Naive thymus-derived CD4-positive, alpha-beta T cell (primary cell): ENCODE measurements at regions not wholly inside any gene's neighbourhood (a gene's known extent, or its start where the extent isn't known, plus 50 kb on each side); places are given as distances from the start of the nearest gene placed in this dataset.
"Not testable (repeated sequence)": the region's sequence is repeated elsewhere in the genome, so short reads cannot be mapped to it uniquely, and the experiment has no call there.

ENCODE experiments used
- ATAC-seq: fragments of 150-1000 bp; cut with Tn5 transposase; 2 replicates; pipeline ENCODE4 v1.10.0; 2021; ENCODE audit warnings: mild to moderate bottlenecking, moderate library complexity
- CTCF ChIA-PET: fragments of 350-600 bp; sonication (Branson Sonifier 250); formaldehyde crosslinking; loops from one replicate; lab custom pipeline; 2021; ENCODE audit warnings: antibody characterized with exemption; lab: Charles Lee
- POLR2A ChIA-PET: fragments of 350-600 bp; sonication (Branson Sonifier 250); formaldehyde crosslinking; loops from one replicate; lab custom pipeline; 2021; ENCODE audit warnings: antibody characterized with exemption, inconsistent platforms; lab: Charles Lee
- DNase-seq, 9 donors: peaks; one replicate each; pipeline versions ENCODE4 v3.0.0 to v3.0.0-alpha.2; 2020 to 2022; ENCODE audit warnings: mixed read lengths in 1 of 9
- H3K27ac ChIP-seq: one replicate; pipeline ENCODE4 v1.7.0; 2013; ENCODE audit warnings: mild to moderate bottlenecking, low read depth, low read length, moderate library complexity
- H3K27me3 ChIP-seq, 2 donors: one replicate each; pipeline ENCODE4 v1.7.0; 2013; ENCODE audit warnings: low read length in 2 of 2, mild to moderate bottlenecking in 2 of 2, moderate library complexity in 2 of 2; ENCODE audit not compliant: control insufficient read depth in 2 of 2, insufficient read depth in 2 of 2
- H3K36me3 ChIP-seq, 3 experiments: 1 replicate in 2 of 3; 2 replicates in 1 of 3; pipeline ENCODE4 v1.7.0; 2013; ENCODE audit warnings: low read length in 3 of 3, mild to moderate bottlenecking in 3 of 3, moderate library complexity in 1 of 3; ENCODE audit not compliant: insufficient read depth in 3 of 3, control insufficient read depth in 2 of 3
- H3K4me1 ChIP-seq, 2 donors: one replicate each; pipeline ENCODE4 v1.7.0; 2013; ENCODE audit warnings: low read length in 2 of 2, mild to moderate bottlenecking in 2 of 2, moderate library complexity in 1 of 2; ENCODE audit not compliant: control insufficient read depth in 2 of 2, insufficient read depth in 2 of 2
- H3K4me3 ChIP-seq: 2 replicates; pipeline ENCODE4 v1.7.0; 2013; ENCODE audit warnings: mild to moderate bottlenecking, low read length
- H3K9me3 ChIP-seq, 3 experiments: 1 replicate in 2 of 3; 2 replicates in 1 of 3; pipeline ENCODE4 v1.7.0; 2013; ENCODE audit warnings: low read length in 3 of 3; ENCODE audit not compliant: control insufficient read depth in 2 of 3
- H3K27ac Mint-ChIP-seq, 9 donors: one replicate each; pipeline ENCODE4 v1.8.0; 2020 to 2022; ENCODE audit warnings: mixed read lengths in 9 of 9, mild to moderate bottlenecking in 8 of 9, moderate library complexity in 5 of 9, inconsistent platforms in 2 of 9
- H3K27me3 Mint-ChIP-seq, 5 donors: one replicate each; pipeline ENCODE4 v1.8.0; 2021 to 2022; ENCODE audit warnings: mixed read lengths in 5 of 5, mild to moderate bottlenecking in 1 of 5
- H3K36me3 Mint-ChIP-seq, 5 donors: one replicate each; pipeline ENCODE4 v1.8.0; 2020 to 2022; ENCODE audit warnings: mixed read lengths in 5 of 5, mild to moderate bottlenecking in 3 of 5, inconsistent platforms in 1 of 5
- H3K4me1 Mint-ChIP-seq, 7 donors: one replicate each; pipeline ENCODE4 v1.8.0; 2020 to 2022; ENCODE audit warnings: mixed read lengths in 7 of 7, mild to moderate bottlenecking in 3 of 7, inconsistent platforms in 1 of 7
- H3K4me3 Mint-ChIP-seq, 10 donors: one replicate each; pipeline ENCODE4 v1.8.0; 2020 to 2022; ENCODE audit warnings: mild to moderate bottlenecking in 10 of 10, mixed read lengths in 10 of 10, moderate library complexity in 6 of 10, inconsistent platforms in 2 of 10
- H3K9me3 Mint-ChIP-seq, 11 donors: one replicate each; pipeline ENCODE4 v1.8.0; 2020 to 2022; ENCODE audit warnings: mixed read lengths in 11 of 11, mild to moderate bottlenecking in 4 of 11, inconsistent platforms in 1 of 11, moderate library complexity in 1 of 11
- intact Hi-C, 2 donors: fragments of 100-400 bp; cut with micrococcal nuclease; formaldehyde crosslinking; loops; one replicate each; pipeline ENCODE4 v1.15.1; 2023

DNA sequence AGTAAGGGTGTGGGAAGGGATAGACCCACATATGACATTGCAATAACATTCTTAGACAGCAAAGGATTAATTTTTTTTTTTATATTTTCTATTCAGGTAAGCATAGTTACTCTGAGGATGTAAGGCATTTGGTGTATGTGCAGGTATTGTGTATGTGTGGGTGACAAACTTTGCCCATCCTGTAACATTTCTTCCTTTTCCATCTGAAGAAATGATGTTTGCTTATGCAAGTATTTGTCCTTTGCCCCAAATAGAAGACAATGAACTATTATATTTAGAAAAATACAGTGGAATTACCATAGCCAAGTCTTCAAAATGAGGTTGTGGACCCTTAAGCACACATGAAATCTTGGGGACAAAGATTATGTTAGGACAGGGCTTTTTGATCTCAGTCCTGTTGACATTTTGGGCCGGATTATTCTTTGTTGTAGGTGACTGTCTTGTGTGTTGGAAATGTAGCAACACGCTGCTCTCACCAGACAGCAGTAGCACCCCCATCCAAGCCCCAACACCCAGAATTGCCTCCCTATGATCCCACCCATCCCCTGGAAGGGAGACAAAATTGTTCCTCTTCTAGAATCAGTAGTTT, 1244.7 kb downstream of the STIM2 start:
- no peak overlapping the region for H3K4me3 ChIP-seq
- ATAC-seq: no peak
- ChIA-PET CTCF (no interaction called here), POLR2A (no interaction called here)
- H3K4me1 Mint-ChIP-seq: no peaks in the 10 kb centered on the region
- no peaks in the 10 kb centered on the region for H3K9me3 ChIP-seq
- no peaks in the 10 kb centered on the region for H3K4me1 ChIP-seq
- no peak overlapping the region for H3K27ac ChIP-seq
- peaks cover 0 to 17% (median 4%) of the 10 kb centered on the region in 11 donors for H3K9me3 Mint-ChIP-seq
- DNase-seq: no peak
- H3K27ac Mint-ChIP-seq: no peak overlapping the region
- H3K4me3 Mint-ChIP-seq: no peak overlapping the region
- H3K27me3 ChIP-seq: no peaks in the 10 kb centered on the region
- intact Hi-C loops: no loop called here
- no peaks in the 10 kb centered on the region for H3K27me3 Mint-ChIP-seq
- H3K36me3 Mint-ChIP-seq: no peaks in the 10 kb centered on the region
- no peaks in the 10 kb centered on the region for H3K36me3 ChIP-seq

DNA sequence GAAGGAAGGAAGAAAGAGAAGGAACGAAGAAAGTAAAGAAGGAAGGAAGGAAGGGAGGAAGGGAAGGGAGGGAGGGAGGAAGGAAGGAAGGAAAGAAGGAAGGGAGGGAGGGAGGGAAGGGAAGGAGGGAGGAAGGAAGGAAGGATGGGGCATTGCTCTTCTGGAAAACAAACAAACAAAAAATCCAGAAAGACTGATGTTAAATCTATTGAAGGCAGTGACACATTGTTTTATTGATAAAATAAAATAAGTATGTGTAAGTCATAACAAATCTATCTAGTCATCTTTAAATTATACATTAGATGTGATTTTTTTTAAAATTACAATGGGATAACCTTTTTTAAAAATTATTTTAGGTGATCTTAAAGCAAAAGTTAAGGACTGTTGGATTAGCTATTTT, 1245.5 kb downstream of the STIM2 start:
- H3K36me3 Mint-ChIP-seq: no peaks in the 10 kb centered on the region
- Histone ChIP-seq H3K4me3 (no peak overlapping the region), H3K4me1 (no peaks in the 10 kb centered on the region), H3K9me3 (no peaks in the 10 kb centered on the region), H3K36me3 (no peaks in the 10 kb centered on the region), H3K27me3 (no peaks in the 10 kb centered on the region), H3K27ac (no peak overlapping the region)
- no peak for ATAC-seq
- H3K4me3 Mint-ChIP-seq: no peak overlapping the region
- peaks cover 0 to 17% (median 4%) of the 10 kb centered on the region in 11 donors for H3K9me3 Mint-ChIP-seq
- no peaks in the 10 kb centered on the region for H3K4me1 Mint-ChIP-seq
- intact Hi-C loops: no loop called here
- no peak overlapping the region for H3K27ac Mint-ChIP-seq
- no peaks in the 10 kb centered on the region for H3K27me3 Mint-ChIP-seq
- CTCF ChIA-PET: no interaction called here
- POLR2A ChIA-PET: no interaction called here
- no peak for DNase-seq

DNA sequence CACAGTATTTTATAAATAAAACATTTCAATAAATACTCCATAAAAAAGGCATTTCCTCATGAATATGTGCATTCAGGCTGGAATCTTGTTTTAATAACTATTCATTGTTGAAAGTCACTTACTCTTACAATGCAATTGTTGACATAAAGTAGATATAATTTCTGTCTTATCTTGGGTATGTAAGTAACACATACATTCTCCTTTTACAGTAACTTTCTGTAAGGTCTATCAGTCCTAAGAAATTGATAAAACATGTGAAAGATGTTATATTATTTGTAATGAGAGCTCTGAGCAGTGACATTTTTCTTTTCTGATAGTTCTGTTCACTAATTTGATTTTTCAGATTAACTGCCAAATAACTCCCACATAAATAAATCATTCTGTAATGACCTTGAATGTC, 1249.2 kb downstream of the STIM2 start:
- no peaks in the 10 kb centered on the region for H3K36me3 Mint-ChIP-seq
- no peaks in the 10 kb centered on the region for H3K4me1 ChIP-seq
- H3K27me3 ChIP-seq: no peaks in the 10 kb centered on the region
- no peak overlapping the region for H3K4me3 ChIP-seq
- H3K4me3 Mint-ChIP-seq: no peak overlapping the region
- no peaks in the 10 kb centered on the region for H3K27me3 Mint-ChIP-seq
- CTCF ChIA-PET: no interaction called here
- no peak for ATAC-seq
- intact Hi-C loops: no loop called here
- H3K9me3 Mint-ChIP-seq: peaks cover 0 to 15% (median 5%) of the 10 kb centered on the region in 11 donors
- H3K27ac ChIP-seq: no peak overlapping the region
- H3K4me1 Mint-ChIP-seq: no peaks in the 10 kb centered on the region
- no peak for DNase-seq
- POLR2A ChIA-PET: no interaction called here
- H3K27ac Mint-ChIP-seq: no peak overlapping the region
- H3K36me3 ChIP-seq: no peaks in the 10 kb centered on the region
- no peaks in the 10 kb centered on the region for H3K9me3 ChIP-seq

DNA sequence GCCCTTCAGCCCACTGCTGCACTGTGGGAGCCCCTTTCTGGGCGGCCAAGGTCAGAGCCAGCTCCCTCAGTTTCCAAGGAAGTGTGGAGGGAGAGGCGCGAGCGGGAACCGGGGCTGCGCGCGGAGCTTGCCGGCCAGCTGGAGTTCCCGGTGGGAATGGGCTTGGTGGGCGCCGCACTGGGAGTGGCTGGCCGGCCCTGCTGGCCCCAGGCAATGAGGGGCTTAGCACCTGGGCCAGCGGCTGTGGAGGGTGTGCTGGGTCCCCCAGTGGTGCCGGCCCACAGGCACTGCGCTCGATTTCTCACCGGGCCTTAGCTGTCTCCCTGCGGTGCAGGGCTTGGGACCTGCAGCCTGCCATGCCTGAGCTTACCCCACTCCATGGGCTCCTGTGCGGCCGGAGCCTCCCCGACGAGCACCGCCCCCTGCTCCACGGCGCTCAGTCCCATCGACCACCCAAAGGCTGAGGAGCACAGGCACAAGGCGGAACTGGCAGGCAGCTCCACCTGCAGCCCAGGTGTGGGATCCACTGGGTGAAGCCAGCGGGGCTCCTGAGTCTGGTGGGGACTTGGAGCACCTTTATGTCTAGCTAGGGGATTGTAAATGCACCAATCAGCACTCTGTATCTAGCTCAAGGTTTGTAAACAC, 1252.2 kb downstream of the STIM2 start:
- H3K27me3 ChIP-seq, H3K36me3 ChIP-seq, H3K36me3 Mint-ChIP-seq, intact Hi-C loops, H3K4me3 Mint-ChIP-seq, POLR2A ChIA-PET, H3K4me1 Mint-ChIP-seq, H3K9me3 ChIP-seq, CTCF ChIA-PET, H3K27ac Mint-ChIP-seq, H3K27me3 Mint-ChIP-seq, DNase-seq, ATAC-seq, H3K27ac ChIP-seq, H3K4me3 ChIP-seq, H3K4me1 ChIP-seq: not testable (repeated sequence)
- H3K9me3 Mint-ChIP-seq: peaks cover 0 to 26% (median 9%) of the 10 kb centered on the region in 11 donors

DNA sequence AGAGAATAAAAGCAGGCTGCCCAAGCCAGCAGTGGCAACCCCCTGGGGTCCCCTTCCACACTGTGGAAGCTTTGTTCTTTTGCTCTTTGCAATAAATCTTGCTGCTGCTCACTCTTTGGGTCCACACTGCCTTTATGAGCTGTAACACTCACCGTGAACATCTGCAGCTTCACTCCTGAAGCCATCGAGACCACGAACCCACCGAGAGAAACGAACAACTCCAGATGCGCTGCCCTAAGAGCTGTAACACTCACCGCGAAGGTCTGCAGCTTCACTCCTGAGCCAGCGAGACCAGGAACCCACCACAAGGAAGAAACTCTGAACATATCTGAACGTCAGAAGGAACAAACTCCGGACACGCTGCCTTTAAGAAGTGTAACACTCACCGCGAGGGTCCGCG, 1252.9 kb downstream of the STIM2 start:
- DNase-seq, CTCF ChIA-PET, H3K4me3 Mint-ChIP-seq, H3K27ac ChIP-seq, intact Hi-C loops, H3K4me3 ChIP-seq, H3K36me3 Mint-ChIP-seq, H3K27ac Mint-ChIP-seq, H3K27me3 Mint-ChIP-seq, H3K4me1 Mint-ChIP-seq, POLR2A ChIA-PET, H3K36me3 ChIP-seq, H3K9me3 ChIP-seq, ATAC-seq, H3K4me1 ChIP-seq, H3K27me3 ChIP-seq: not testable (repeated sequence)
- H3K9me3 Mint-ChIP-seq: peaks cover 2 to 34% (median 11%) of the 10 kb centered on the region in 11 donors

DNA sequence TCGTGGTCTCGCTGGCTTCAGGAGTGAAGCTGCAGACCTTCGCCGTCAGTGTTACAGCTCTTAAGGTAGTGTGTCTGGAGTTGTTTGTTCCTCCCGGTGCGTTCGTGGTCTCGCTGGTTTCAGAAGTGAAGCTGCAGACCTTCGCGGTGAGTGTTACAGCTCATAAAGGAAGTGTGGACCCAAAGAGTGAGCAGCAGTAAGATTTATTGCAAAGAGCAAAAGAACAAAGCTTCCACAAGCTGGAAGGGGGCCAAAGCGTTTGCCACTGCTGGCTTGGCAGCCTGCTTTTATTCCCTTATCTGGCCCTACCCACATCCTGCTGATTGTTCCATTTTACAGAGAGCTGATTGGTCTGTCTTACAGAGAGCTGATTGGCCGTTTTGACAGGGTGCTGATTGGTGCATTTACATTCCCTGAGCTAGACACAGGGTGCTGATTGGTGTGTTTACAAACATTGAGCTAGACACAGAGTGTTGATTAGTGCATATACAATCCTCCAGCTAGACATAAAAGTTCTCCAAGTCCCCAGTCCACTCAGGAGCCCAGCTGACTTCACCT, 1256.0 kb downstream of the STIM2 start:
- DNase-seq, POLR2A ChIA-PET, H3K27me3 Mint-ChIP-seq: not testable (repeated sequence)

More for the DNA sequence above, 1256.0 kb downstream of the STIM2 start:
- H3K9me3 ChIP-seq, H3K4me1 Mint-ChIP-seq, H3K36me3 ChIP-seq, H3K4me3 ChIP-seq, H3K4me1 ChIP-seq, H3K27ac Mint-ChIP-seq, ATAC-seq, H3K36me3 Mint-ChIP-seq, H3K27me3 ChIP-seq, CTCF ChIA-PET, intact Hi-C loops, H3K4me3 Mint-ChIP-seq, H3K27ac ChIP-seq: not testable (repeated sequence)
- H3K9me3 Mint-ChIP-seq: peaks cover 2 to 40% (median 11%) of the 10 kb centered on the region in 11 donors
